Tibial nerve (tissue), 3 donors: ENCODE measurements at regions not wholly inside any gene's neighbourhood (a gene's known extent, or its start where the extent isn't known, plus 50 kb on each side); places are given as distances from the start of the nearest gene placed in this dataset.

Source experiments
- EP300 ChIP-seq, 2 donors: sonication (generic); formaldehyde crosslinking; IDR thresholded peaks; one replicate each; pipeline ENCODE4 v1.6.1; 2017; ENCODE audit warnings: antibody characterized with exemption in 2 of 2, mild to moderate bottlenecking in 1 of 2
- POLR2A ChIP-seq, 2 donors: fragments of 450-650 bp; IDR thresholded peaks; one replicate each; pipeline ENCODE4 v1.6.1; 2017; ENCODE audit warnings: antibody characterized with exemption in 2 of 2, mild to moderate bottlenecking in 2 of 2, moderate library complexity in 2 of 2

- TF ChIP-seq POLR2A (IDR thresholded peaks at IDR 0.05) (no peak), EP300 (IDR thresholded peaks at IDR 0.05) (no peak)
Observed at GRCh38 chr21:14846621-14847020, 218.2 kb downstream of the NRIP1 start.
